ENCODE measurements at regions not wholly inside any gene's neighbourhood (a gene's known extent, or its start where the extent isn't known, plus 50 kb on each side); places are given as distances from the start of the nearest gene placed in this dataset.

DNA sequence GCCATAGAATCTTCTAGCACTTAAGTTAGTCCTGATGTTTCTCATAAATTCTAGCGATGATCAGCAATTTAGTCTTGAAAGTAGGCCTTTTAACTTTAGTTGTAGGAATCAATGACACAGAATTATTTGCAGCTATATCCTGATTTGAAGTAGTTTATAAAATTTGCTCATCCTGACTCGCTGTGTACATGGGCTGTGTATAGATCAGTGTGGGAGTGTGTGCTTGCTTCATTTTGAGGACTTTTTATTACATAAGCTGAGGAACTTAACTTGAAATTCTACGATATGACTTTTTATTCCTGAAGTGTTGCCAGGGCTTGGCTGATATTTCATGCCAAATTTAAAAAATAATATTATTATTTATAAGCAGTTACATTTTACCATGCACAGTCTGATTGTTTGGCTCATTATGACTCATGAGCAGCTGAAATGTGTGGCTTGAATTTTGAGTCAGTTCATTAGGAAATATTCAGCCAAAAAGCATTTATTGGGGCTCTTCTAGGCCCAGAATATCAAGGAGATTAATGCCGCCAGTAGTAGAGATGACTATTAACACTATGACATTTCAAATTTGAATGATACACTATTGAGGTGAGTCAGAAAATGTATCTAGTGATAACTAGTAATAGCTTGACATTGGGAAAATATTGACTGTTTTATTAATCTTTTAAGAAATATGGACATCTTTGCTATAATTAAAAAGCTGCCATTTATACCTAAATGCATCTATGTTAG, 128.9 kb upstream of the LIMCH1 start:
- TF ChIP-seq, protein P1, sequence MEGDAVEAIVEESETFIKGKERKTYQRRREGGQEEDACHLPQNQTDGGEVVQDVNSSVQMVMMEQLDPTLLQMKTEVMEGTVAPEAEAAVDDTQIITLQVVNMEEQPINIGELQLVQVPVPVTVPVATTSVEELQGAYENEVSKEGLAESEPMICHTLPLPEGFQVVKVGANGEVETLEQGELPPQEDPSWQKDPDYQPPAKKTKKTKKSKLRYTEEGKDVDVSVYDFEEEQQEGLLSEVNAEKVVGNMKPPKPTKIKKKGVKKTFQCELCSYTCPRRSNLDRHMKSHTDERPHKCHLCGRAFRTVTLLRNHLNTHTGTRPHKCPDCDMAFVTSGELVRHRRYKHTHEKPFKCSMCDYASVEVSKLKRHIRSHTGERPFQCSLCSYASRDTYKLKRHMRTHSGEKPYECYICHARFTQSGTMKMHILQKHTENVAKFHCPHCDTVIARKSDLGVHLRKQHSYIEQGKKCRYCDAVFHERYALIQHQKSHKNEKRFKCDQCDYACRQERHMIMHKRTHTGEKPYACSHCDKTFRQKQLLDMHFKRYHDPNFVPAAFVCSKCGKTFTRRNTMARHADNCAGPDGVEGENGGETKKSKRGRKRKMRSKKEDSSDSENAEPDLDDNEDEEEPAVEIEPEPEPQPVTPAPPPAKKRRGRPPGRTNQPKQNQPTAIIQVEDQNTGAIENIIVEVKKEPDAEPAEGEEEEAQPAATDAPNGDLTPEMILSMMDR (IDR thresholded peaks at IDR 0.05) = no peak
- TF ChIP-seq POLR2AphosphoS5 (IDR thresholded peaks at IDR 0.05; ENCODE audit: low read depth, low read length) = no peak
- no peak for TF ChIP-seq SIN3A (IDR thresholded peaks at IDR 0.05; ENCODE audit: borderline replicate concordance, insufficient read depth, low read depth, low read length)
- no peak for TF ChIP-seq REST (IDR thresholded peaks at IDR 0.05; ENCODE audit: insufficient read depth in 1 of 2, low read depth in 2 of 2, low read length in 1 of 2)
- Histone ChIP-seq H3K27ac (ENCODE audit: low read length) (no peak overlapping the region), H3K4me1 (ENCODE audit: control insufficient read depth, insufficient read depth, low read length) (no peaks in the 10 kb centered on the region), H3K4me3 (ENCODE audit: low read depth in 2 of 2, low read length in 2 of 2) (no peak overlapping the region), H3K36me3 (ENCODE audit: control insufficient read depth, insufficient read depth, low read length) (no peaks in the 10 kb centered on the region), H3K9me3 (ENCODE audit: control insufficient read depth, insufficient read depth, low read depth, low read length) (no peaks in the 10 kb centered on the region), H3K27me3 (ENCODE audit: control insufficient read depth, insufficient read depth, low read length) (0 out of 2 replicates have a peak, but pooled peaks cover 2% of the 10 kb centered on the region)
- CTCF ChIA-PET = no interaction called here
- BruUV-seq (replicated peaks) = no TSS peak
- POLR2A ChIA-PET = no interaction called here
- ATAC-seq (no peak), DNase-seq (ENCODE audit: low read depth, low spot score) (no peak)
- intact Hi-C loops (cut with micrococcal nuclease; ENCODE audit: unreplicated experiment) (no loop called here), in situ Hi-C loops (cut with HindIII; ENCODE audit: low pct_unique_long_range_greater_than_20kb, low sequenced_read_pairs) (no loop called here)

DNA sequence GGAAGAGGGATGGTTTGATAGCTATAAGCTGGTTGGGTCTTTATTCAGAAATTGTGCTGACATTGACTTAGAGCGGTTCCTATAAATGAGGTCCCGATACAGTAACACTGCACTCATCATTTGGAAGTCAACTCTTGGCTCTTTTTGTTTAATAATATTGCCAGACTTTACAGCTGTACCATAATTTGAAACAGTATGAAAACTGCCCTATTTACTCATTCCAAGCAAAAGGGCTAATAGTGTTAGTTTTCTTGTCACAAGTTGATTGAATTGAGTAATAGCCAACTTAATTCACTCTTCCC, 128.4 kb upstream of the LIMCH1 start:
- BruUV-seq (replicated peaks) = no TSS peak
- H3K27ac ChIP-seq (ENCODE audit: low read length) = no peak overlapping the region
- no peaks in the 10 kb centered on the region for H3K4me1 ChIP-seq (ENCODE audit: control insufficient read depth, insufficient read depth, low read length)
- H3K4me3 ChIP-seq (ENCODE audit: low read depth in 2 of 2, low read length in 2 of 2) = no peak overlapping the region
- DNase-seq (ENCODE audit: low read depth, low spot score) (no peak), ATAC-seq (no peak)
- ChIA-PET POLR2A (no interaction called here), CTCF (no interaction called here)
- no peaks in the 10 kb centered on the region for H3K9me3 ChIP-seq (ENCODE audit: control insufficient read depth, insufficient read depth, low read depth, low read length)
- TF ChIP-seq, protein P1 (IDR thresholded peaks at IDR 0.05) = no peak
- TF ChIP-seq TCF7L2 (IDR thresholded peaks at IDR 0.05; ENCODE audit: low read depth, low read length) (no peak), REST (IDR thresholded peaks at IDR 0.05; ENCODE audit: insufficient read depth in 1 of 2, low read depth in 2 of 2, low read length in 1 of 2) (no peak), POLR2AphosphoS5 (IDR thresholded peaks at IDR 0.05; ENCODE audit: low read depth, low read length) (no peak), SIN3A (IDR thresholded peaks at IDR 0.05; ENCODE audit: borderline replicate concordance, insufficient read depth, low read depth, low read length) (no peak)
- no peaks in the 10 kb centered on the region for H3K36me3 ChIP-seq (ENCODE audit: control insufficient read depth, insufficient read depth, low read length)
- 0 out of 2 replicates have a peak, but pooled peaks cover 2% of the 10 kb centered on the region for H3K27me3 ChIP-seq (ENCODE audit: control insufficient read depth, insufficient read depth, low read length)
- in situ Hi-C loops (cut with HindIII; ENCODE audit: low pct_unique_long_range_greater_than_20kb, low sequenced_read_pairs) = no loop called here
- intact Hi-C loops (cut with micrococcal nuclease; ENCODE audit: unreplicated experiment) = no loop called here

All from Panc1 (cell line).